Limb (tissue), 2 donors: ENCODE measurements at regions not wholly inside any gene's neighbourhood (a gene's known extent, or its start where the extent isn't known, plus 50 kb on each side); places are given as distances from the start of the nearest gene placed in this dataset.
A peak's percentile ranks its signal among the peaks of the same experiment; 100 is the strongest.

Experiments used
- DNase-seq, 2 donors: peaks; one replicate each; pipeline ENCODE4 v3.0.0-alpha.2; 2016; ENCODE audit errors: extremely low spot score in 2 of 2

- no peak for DNase-seq
Observed at GRCh38 chr2:100222844-100223243, 80.5 kb upstream of the AFF3 start.

- no peak for DNase-seq
Observed at GRCh38 chr2:100218552-100218951, 76.2 kb upstream of the AFF3 start.

- DNase-seq: no peak
Observed at GRCh38 chr2:100217323-100217722, 74.9 kb upstream of the AFF3 start.

GRCh38 chr2:100216015-100216414 is 73.6 kb upstream of the AFF3 start:
- DNase-seq: no peak

- no peak for DNase-seq
Observed at GRCh38 chr2:100215371-100215770, 73.0 kb upstream of the AFF3 start.

GRCh38 chr2:100214265-100214971 is 72.0 kb upstream of the AFF3 start:
- DNase-seq: peak; percentile 83 to 87

- no peak for DNase-seq
Observed at GRCh38 chr2:100213595-100213994, 71.2 kb upstream of the AFF3 start.

- no peak for DNase-seq
Observed at GRCh38 chr2:100212850-100213249, 70.5 kb upstream of the AFF3 start.

GRCh38 chr2:100211521-100211920 is 69.1 kb upstream of the AFF3 start:
- DNase-seq: no peak

GRCh38 chr2:100208141-100208770 is 65.9 kb upstream of the AFF3 start:
- DNase-seq: no peak

GRCh38 chr2:100207411-100207885 is 65.1 kb upstream of the AFF3 start:
- DNase-seq: no peak

- no peak for DNase-seq
Observed at GRCh38 chr2:100206731-100207255, 64.4 kb upstream of the AFF3 start.

GRCh38 chr2:100205174-100205573 is 62.8 kb upstream of the AFF3 start:
- no peak for DNase-seq

GRCh38 chr2:100202567-100202966 is 60.2 kb upstream of the AFF3 start:
- DNase-seq: no peak

GRCh38 chr2:100200985-100201384 is 58.6 kb upstream of the AFF3 start:
- DNase-seq: no peak

- DNase-seq: no peak
Observed at GRCh38 chr2:100199421-100199820, 57.0 kb upstream of the AFF3 start.

GRCh38 chr2:100198461-100199230 is 56.3 kb upstream of the AFF3 start:
- DNase-seq: no peak

- peak; percentile 75 to 82 for DNase-seq
Observed at GRCh38 chr2:100197631-100198153, 55.3 kb upstream of the AFF3 start.

GRCh38 chr2:100196786-100197494 is 54.5 kb upstream of the AFF3 start:
- DNase-seq: peak in 1 of 2 donors; percentile 43

GRCh38 chr2:100195942-100196341 is 53.6 kb upstream of the AFF3 start:
- DNase-seq: no peak

GRCh38 chr2:100194951-100195350 is 52.6 kb upstream of the AFF3 start:
- DNase-seq: no peak
